ENCODE measurements at regions not wholly inside any gene's neighbourhood (a gene's known extent, or its start where the extent isn't known, plus 50 kb on each side); places are given as distances from the start of the nearest gene placed in this dataset.

GRCh38 chr1:228996281-228996680 is 261.0 kb downstream of the RHOU start:
- no peak for DNase-seq (ENCODE audit: extremely low read depth, insufficient read length)
- Histone ChIP-seq H3K27me3 (replicated peaks; ENCODE audit: control insufficient read depth, insufficient read depth, low read length) (peaks cover 1% of the 10 kb centered on the region), H3K36me3 (ENCODE audit: control insufficient read depth, insufficient read depth, low read length) (no peaks in the 10 kb centered on the region), H3K4me3 (replicated peaks; ENCODE audit: low read depth, low read length) (no peak overlapping the region)
- no peak for TF ChIP-seq CTCF (IDR thresholded peaks at IDR 0.05; ENCODE audit: insufficient read depth, low read length, poor library complexity, severe bottlenecking)

- H3K4me3 ChIP-seq (replicated peaks; ENCODE audit: low read depth, low read length), result no peak overlapping the region
- no peaks in the 10 kb centered on the region; the same call in 1 of the 2 replicates for H3K27me3 ChIP-seq (replicated peaks; ENCODE audit: control insufficient read depth, insufficient read depth, low read length)
- DNase-seq (ENCODE audit: extremely low read depth, insufficient read length), result no peak
- TF ChIP-seq CTCF (IDR thresholded peaks at IDR 0.05; ENCODE audit: insufficient read depth, low read length, poor library complexity, severe bottlenecking), result no peak
- H3K36me3 ChIP-seq (ENCODE audit: control insufficient read depth, insufficient read depth, low read length), result no peaks in the 10 kb centered on the region
Observed at GRCh38 chr1:228997721-228998144, 262.5 kb downstream of the RHOU start.

DNA sequence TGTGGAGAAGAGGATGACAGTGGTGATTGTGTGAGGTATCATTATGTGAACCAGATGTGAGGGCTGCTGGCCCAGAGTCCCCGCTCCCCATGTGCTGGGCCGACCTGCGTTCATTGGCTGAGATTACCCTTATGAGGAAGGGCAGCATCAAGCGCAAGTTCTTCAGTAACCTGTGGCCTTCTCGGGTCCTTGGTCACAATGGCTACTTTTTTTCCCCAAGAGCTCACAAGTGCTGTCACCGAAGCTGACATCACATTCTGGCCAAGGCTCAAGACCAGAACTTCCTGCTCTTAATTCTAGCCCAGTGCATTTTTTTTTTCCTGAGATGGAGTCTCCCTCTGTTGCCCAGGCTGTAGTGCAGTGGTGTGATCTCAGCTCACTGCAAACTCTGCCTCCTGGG is 262.9 kb downstream of the RHOU start:
- no peak for DNase-seq (ENCODE audit: extremely low read depth, insufficient read length)
- no peaks in the 10 kb centered on the region for H3K36me3 ChIP-seq (ENCODE audit: control insufficient read depth, insufficient read depth, low read length)
- H3K4me3 ChIP-seq (replicated peaks; ENCODE audit: low read depth, low read length), result no peak overlapping the region
- no peaks in the 10 kb centered on the region; the same call in 1 of the 2 replicates for H3K27me3 ChIP-seq (replicated peaks; ENCODE audit: control insufficient read depth, insufficient read depth, low read length)
- no peak for TF ChIP-seq CTCF (IDR thresholded peaks at IDR 0.05; ENCODE audit: insufficient read depth, low read length, poor library complexity, severe bottlenecking)

- Histone ChIP-seq H3K4me3 (replicated peaks; ENCODE audit: low read depth, low read length) (no peak overlapping the region), H3K36me3 (ENCODE audit: control insufficient read depth, insufficient read depth, low read length) (no peaks in the 10 kb centered on the region), H3K27me3 (replicated peaks; ENCODE audit: control insufficient read depth, insufficient read depth, low read length) (no peaks in the 10 kb centered on the region; the same call in none of the 2 replicates)
- TF ChIP-seq CTCF (IDR thresholded peaks at IDR 0.05; ENCODE audit: insufficient read depth, low read length, poor library complexity, severe bottlenecking), result no peak
- no peak for DNase-seq (ENCODE audit: extremely low read depth, insufficient read length)
Observed at GRCh38 chr1:228999446-229000170, 264.3 kb downstream of the RHOU start.

- TF ChIP-seq CTCF (IDR thresholded peaks at IDR 0.05; ENCODE audit: insufficient read depth, low read length, poor library complexity, severe bottlenecking), result no peak
- no peaks in the 10 kb centered on the region; the same call in none of the 2 replicates for H3K27me3 ChIP-seq (replicated peaks; ENCODE audit: control insufficient read depth, insufficient read depth, low read length)
- no peak for DNase-seq (ENCODE audit: extremely low read depth, insufficient read length)
- H3K4me3 ChIP-seq (replicated peaks; ENCODE audit: low read depth, low read length), result no peak overlapping the region
- H3K36me3 ChIP-seq (ENCODE audit: control insufficient read depth, insufficient read depth, low read length), result no peaks in the 10 kb centered on the region
Observed at GRCh38 chr1:229000187-229000586, 264.9 kb downstream of the RHOU start.
